AG04450 (cell line): ENCODE measurements at regions not wholly inside any gene's neighbourhood (a gene's known extent, or its start where the extent isn't known, plus 50 kb on each side); places are given as distances from the start of the nearest gene placed in this dataset.

ENCODE experiments used
- CTCF ChIA-PET: fragments of 300-600, 350-600 bp; formaldehyde crosslinking; extraction: SDS; loops from one replicate; lab custom pipeline; 2022; ENCODE audit warnings: antibody characterized with exemption, inconsistent platforms; lab: Charles Lee
- POLR2A ChIA-PET: fragments of 350-600 bp; formaldehyde crosslinking; extraction: SDS; loops from one replicate; lab custom pipeline; 2021; ENCODE audit warnings: antibody characterized with exemption, inconsistent platforms; lab: Yijun Ruan, JAX
- DNase-seq: peaks from one replicate; pipeline ENCODE4 v3.0.0-alpha.2; 2011; ENCODE audit warnings: low read depth, low spot score
- H3K27ac ChIP-seq: one replicate; pipeline ENCODE4 v1.5.1; 2012; ENCODE audit warnings: low read depth, low read length, control low read depth
- H3K27me3 ChIP-seq: one replicate; pipeline ENCODE4 v1.6.0; 2012; ENCODE audit warnings: low read length; ENCODE audit not compliant: control insufficient read depth, insufficient read depth
- H3K4me3 ChIP-seq: 2 replicates; pipeline ENCODE4 v1.5.1; 2011; ENCODE audit warnings: mild to moderate bottlenecking, low read depth, low read length, control low read depth
- H3K9me3 ChIP-seq: 2 replicates; pipeline ENCODE4 v1.5.1; 2012; ENCODE audit warnings: low read length; ENCODE audit not compliant: control insufficient read depth, insufficient read depth
- TF ChIP-seq, protein P1 (sequence below): IDR thresholded peaks from 2 replicates; pipeline ENCODE4 v1.5.1; 2011; ENCODE audit warnings: low read depth, low read length, control low read depth, inconsistent platforms

DNA sequence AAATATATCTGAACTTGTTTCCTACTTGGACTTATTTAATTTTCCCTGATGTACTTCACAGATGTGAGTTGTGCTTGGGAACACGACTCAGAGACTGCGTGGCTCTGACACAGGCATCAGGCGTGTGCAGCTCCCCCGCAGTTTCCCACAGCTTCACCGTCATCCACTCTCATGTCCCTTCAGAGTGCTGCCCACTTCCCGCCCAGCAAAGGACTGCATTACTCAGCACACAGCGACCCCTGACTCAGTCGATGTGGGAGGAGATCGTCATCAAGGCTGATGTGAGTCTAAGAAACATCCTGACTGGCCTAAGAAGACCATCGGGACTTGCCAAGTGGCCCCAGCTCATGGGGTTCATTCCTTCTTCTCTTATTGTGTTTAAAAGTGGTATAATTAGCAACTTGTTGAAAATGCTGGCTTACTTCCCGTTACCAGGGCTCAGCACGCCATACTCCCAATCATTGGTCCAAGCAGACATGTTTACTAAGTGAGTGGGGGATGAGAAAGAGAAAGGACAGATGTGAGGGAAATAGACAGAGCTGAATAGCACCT is 539.4 kb upstream of the JARID2 start:
- ChIA-PET POLR2A (interaction anchor here (0.5 to 0.7 kb wide), 2 partner anchors 10 to 15 kb away, joined by 3 read pairs; no protein-coding TSS in a partner anchor), CTCF (no interaction called here)
- H3K27me3 ChIP-seq, result no peaks in the 10 kb centered on the region
- TF ChIP-seq, protein P1, sequence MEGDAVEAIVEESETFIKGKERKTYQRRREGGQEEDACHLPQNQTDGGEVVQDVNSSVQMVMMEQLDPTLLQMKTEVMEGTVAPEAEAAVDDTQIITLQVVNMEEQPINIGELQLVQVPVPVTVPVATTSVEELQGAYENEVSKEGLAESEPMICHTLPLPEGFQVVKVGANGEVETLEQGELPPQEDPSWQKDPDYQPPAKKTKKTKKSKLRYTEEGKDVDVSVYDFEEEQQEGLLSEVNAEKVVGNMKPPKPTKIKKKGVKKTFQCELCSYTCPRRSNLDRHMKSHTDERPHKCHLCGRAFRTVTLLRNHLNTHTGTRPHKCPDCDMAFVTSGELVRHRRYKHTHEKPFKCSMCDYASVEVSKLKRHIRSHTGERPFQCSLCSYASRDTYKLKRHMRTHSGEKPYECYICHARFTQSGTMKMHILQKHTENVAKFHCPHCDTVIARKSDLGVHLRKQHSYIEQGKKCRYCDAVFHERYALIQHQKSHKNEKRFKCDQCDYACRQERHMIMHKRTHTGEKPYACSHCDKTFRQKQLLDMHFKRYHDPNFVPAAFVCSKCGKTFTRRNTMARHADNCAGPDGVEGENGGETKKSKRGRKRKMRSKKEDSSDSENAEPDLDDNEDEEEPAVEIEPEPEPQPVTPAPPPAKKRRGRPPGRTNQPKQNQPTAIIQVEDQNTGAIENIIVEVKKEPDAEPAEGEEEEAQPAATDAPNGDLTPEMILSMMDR, result no peak
- no peaks in the 10 kb centered on the region for H3K9me3 ChIP-seq
- peak overlapping the region; percentile 97 for H3K27ac ChIP-seq
- peak overlapping the region; percentile 0; the same call in 1 of the 2 replicates for H3K4me3 ChIP-seq
- DNase-seq, result peak; percentile 98

DNA sequence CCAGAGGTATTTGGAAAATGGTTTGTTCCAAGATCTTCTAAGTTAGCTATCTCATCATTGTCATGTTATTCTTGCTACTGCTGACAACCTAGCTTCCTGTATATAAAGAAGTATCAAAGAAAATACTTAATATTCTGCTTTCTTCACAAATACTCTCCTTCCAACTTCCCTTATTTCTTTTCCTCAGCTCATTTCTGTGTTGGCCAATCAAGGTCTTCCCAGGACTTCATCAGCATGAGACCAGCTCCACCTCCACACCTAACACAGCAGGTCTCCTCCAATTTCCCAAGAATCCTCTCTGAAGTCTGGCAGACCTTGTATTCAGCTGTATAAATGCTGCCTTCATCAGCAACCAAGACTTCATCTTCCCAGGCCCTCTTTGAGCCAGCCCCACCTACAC is 538.6 kb upstream of the JARID2 start:
- peak overlapping the region; percentile 97 for H3K27ac ChIP-seq
- H3K27me3 ChIP-seq, result no peaks in the 10 kb centered on the region
- TF ChIP-seq, protein P1, result no peak
- H3K4me3 ChIP-seq, result no peak overlapping the region
- no peak for DNase-seq
- CTCF ChIA-PET, result no interaction called here
- no peaks in the 10 kb centered on the region for H3K9me3 ChIP-seq
- POLR2A ChIA-PET, result no interaction called here

DNA sequence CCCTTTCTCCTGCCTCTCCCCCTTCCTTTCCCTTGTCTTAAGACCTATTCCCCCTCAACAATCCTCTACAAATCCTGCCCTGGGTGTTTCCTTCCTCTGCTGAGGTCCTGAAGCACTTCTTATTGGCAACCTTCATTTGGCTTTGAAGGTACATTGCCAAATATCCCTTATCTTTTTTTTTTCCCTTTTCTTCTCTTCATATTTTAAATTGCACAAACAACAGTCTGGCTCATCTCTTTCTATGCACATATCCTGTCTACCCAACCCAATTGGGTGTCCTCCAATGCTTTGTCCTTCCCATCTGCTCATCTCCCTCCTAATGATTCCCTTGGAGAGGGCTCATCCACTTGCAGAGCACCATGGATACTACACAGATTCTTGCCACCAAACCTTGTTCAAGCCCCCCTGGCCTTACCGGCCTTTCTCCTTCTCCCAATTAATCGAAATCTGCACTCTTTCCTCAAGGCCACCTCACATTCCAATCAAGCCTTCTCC is 537.9 kb upstream of the JARID2 start:
- TF ChIP-seq, protein P1, result no peak

DNA sequence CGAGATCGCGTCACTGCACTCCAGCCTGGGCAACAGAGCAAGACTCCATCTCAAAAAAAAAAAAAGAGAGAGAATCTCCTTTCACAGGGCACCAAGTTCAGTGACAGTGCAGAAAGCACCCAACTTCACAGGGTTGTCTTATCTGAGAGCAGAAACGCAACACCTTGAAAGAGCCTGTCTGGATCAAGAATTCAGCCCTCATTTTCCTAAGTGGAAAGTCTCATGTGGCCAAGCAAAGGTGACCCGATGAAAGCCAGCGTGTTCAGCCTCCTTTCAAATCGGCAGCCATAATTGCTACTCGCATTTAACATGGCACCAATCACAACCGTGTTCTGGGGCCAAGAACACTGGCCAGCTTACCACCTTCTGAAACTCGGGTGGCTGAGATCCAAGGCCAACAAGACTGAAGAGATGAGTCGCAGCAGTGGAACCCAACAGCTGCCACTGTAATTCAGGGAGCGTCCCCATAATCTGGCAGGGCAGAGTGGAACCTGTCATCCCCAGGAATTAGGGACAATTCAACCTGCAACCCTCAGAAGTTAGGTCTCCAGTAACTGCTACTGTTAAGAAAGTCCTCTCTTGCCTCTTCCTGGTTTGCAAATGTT is 536.7 kb upstream of the JARID2 start:
- DNase-seq, result no peak
- ChIA-PET POLR2A (no interaction called here), CTCF (interaction anchor here (0.8 kb wide), 1 partner anchor 12 kb away, joined by 3 read pairs; no protein-coding TSS in a partner anchor)
- TF ChIP-seq, protein P1, result no peak
- no peak overlapping the region for H3K27ac ChIP-seq
- H3K9me3 ChIP-seq, result no peaks in the 10 kb centered on the region
- H3K27me3 ChIP-seq, result no peaks in the 10 kb centered on the region
- no peak overlapping the region for H3K4me3 ChIP-seq

More for the DNA sequence above, 537.9 kb upstream of the JARID2 start:
- H3K9me3 ChIP-seq, result no peaks in the 10 kb centered on the region
- H3K27me3 ChIP-seq, result no peaks in the 10 kb centered on the region
- H3K27ac ChIP-seq, result no peak overlapping the region
- POLR2A ChIA-PET, result no interaction called here
- no peak overlapping the region for H3K4me3 ChIP-seq
- no peak for DNase-seq
- CTCF ChIA-PET, result interaction anchor here (0.8 kb wide), 1 partner anchor 10 kb away, joined by 3 read pairs; no protein-coding TSS in a partner anchor

DNA sequence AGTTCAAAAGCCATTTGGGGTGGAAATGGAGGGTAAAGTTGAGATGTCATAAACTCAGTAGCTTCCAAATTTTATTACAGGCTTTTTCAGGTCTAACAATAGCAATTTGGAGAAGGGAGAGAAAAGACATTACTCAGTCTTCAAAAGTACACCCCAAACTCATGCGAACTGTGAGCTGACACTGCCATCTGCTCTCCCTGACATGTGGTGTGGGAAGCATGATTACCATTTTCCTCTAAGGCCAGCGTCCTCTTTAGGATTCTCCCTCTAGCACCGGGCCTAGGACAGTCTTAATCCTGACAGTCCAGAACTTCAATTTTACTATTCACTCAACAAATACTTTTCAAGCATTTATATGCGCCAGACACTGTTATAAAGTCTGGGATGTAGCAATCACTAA is 536.0 kb upstream of the JARID2 start:
- ChIA-PET CTCF (interaction anchor here (1.1 kb wide), 1 partner anchor 81 kb away, joined by 4 read pairs; no protein-coding TSS in a partner anchor), POLR2A (no interaction called here)
- no peaks in the 10 kb centered on the region for H3K27me3 ChIP-seq
- TF ChIP-seq, protein P1, result no peak
- H3K27ac ChIP-seq, result no peak overlapping the region
- no peak overlapping the region for H3K4me3 ChIP-seq
- H3K9me3 ChIP-seq, result no peaks in the 10 kb centered on the region
- no peak for DNase-seq
